GM12872 (cell line): ENCODE measurements at regions not wholly inside any gene's neighbourhood (a gene's known extent, or its start where the extent isn't known, plus 50 kb on each side); places are given as distances from the start of the nearest gene placed in this dataset.

Experiments
- CTCF ChIP-seq: IDR thresholded peaks from 3 replicates; pipeline ENCODE4 v1.5.1; 2011; ENCODE audit warnings: low read depth, mild to moderate bottlenecking, low read length, moderate library complexity; ENCODE audit not compliant: insufficient read depth

- TF ChIP-seq CTCF = no peak
Observed at GRCh38 chr14:100393906-100394732, 71.0 kb downstream of the SLC25A47 start.

DNA sequence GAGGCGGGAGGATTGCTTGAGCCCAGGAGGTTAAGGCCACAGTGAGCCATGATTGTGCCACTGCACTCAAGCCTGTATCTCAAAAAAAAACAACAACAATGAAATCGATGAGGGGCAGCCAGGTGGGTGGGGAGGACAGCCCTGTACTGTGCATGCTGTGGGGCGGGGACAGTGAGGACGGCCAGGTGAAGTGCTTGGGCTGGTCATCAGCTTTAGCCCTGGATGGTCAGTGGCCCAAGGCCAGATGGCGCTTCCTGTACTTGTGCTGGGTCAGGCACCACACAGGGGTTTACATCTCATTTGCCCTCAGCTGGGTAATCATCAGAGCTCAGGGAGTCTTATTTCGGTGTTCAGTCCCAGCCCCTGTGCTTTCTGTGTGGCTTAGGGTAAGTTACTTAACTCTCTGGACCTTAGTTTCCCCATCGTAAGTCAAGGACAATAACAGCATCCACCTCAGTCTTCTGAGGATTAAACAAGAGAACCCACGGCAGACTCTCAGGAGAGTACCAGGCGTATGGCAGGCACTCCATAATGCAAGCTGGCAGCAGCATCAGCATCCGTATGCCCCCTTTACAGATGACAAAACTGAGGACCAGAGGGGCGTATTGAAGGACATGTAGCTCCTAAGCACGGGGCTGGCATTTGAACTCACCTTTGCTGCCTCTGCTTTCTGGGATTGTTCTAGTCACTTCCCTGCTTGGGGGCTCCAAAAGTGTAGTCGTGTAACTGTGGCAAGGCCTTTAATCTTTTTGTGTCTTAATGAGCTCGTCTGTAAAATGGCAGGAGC, 71.9 kb downstream of the SLC25A47 start:
- TF ChIP-seq CTCF = no peak

DNA sequence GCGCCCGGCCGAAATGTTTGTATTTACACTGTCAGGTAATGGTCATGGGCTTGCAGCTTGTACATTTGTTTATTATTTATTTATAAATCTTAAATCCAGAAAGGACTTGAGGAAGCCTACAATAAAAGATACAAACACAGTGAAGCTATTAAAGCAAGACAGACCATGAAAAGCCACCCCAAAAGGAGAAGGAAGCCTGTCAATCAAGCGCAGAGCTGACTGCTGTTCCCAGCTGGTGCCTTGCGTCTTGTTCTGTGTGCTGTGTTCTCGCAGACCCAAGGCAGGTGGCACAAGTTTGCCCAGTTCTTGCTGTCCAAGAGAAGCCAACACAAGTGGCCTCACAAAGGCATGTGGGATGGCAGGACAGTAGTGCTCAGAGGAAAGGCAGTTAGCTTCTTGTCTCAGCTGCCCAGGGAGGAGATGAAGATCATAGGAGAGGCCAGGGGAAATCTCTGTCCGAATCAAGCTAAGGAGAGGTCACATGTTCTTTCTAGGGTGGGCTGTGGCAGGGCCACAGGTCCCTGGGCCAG, 73.2 kb downstream of the SLC25A47 start:
- no peak for TF ChIP-seq CTCF

DNA sequence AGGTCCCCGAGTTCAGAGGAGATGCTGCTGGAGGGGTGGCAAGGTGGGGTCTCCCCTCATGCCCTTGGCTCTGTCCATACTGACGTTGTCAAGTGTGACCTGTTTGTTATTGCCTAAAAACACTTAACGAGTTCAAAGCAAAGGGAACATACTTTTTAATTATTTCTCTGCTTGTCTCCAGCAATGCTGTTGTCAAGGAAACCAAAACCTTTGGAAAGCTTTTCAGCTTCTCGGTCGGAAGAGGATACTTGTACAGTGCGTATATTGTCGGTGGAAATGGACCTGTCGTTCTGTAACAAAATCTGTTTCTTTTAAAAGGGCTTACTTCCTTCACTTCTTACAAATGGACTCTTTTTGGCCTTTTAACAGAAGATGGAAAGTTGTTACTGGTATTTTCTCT, 73.9 kb downstream of the SLC25A47 start:
- no peak for TF ChIP-seq CTCF

GRCh38 chr14:100398044-100398443, 74.9 kb downstream of the SLC25A47 start:
- no peak for TF ChIP-seq CTCF

- no peak for TF ChIP-seq CTCF
Observed at GRCh38 chr14:100399052-100399849, 76.1 kb downstream of the SLC25A47 start.

- no peak for TF ChIP-seq CTCF
Observed at GRCh38 chr14:100400115-100400514, 77.0 kb downstream of the SLC25A47 start.
